ENCODE measurements at regions not wholly inside any gene's neighbourhood (a gene's known extent, or its start where the extent isn't known, plus 50 kb on each side); places are given as distances from the start of the nearest gene placed in this dataset.
"Not testable (repeated sequence)": the region's sequence is repeated elsewhere in the genome, so short reads cannot be mapped to it uniquely, and the experiment has no call there.

- H3K9me3 Mint-ChIP-seq = no peaks in the 10 kb centered on the region
- H3K36me3 Mint-ChIP-seq = no peaks in the 10 kb centered on the region
- DNase-seq (ENCODE audit: low spot score in 2 of 2, unreplicated experiment in 2 of 2) = no peak
- H3K27me3 Mint-ChIP-seq (ENCODE audit: low read depth) = no peaks in the 10 kb centered on the region
- no peak overlapping the region for H3K27ac Mint-ChIP-seq
- TF ChIP-seq CTCF (IDR thresholded peaks at IDR 0.05; ENCODE audit: unreplicated experiment) = no peak
- H3K4me1 Mint-ChIP-seq = no peaks in the 10 kb centered on the region
- H3K4me3 Mint-ChIP-seq = no peak overlapping the region
Measured at GRCh38 chr5:86546582-86546981, 71.2 kb upstream of the COX7C start.

- TF ChIP-seq CTCF (IDR thresholded peaks at IDR 0.05; ENCODE audit: unreplicated experiment) = no peak
- no peaks in the 10 kb centered on the region for H3K4me1 Mint-ChIP-seq
- H3K27ac Mint-ChIP-seq = no peak overlapping the region
- DNase-seq (ENCODE audit: low spot score in 2 of 2, unreplicated experiment in 2 of 2) = no peak
- no peaks in the 10 kb centered on the region for H3K27me3 Mint-ChIP-seq (ENCODE audit: low read depth)
- no peaks in the 10 kb centered on the region for H3K36me3 Mint-ChIP-seq
- peaks cover 11% of the 10 kb centered on the region for H3K9me3 Mint-ChIP-seq
- no peak overlapping the region for H3K4me3 Mint-ChIP-seq
Measured at GRCh38 chr5:86554638-86555037, 63.1 kb upstream of the COX7C start.

- no peak for TF ChIP-seq CTCF (IDR thresholded peaks at IDR 0.05; ENCODE audit: unreplicated experiment)
- Mint-ChIP-seq H3K36me3 (no peaks in the 10 kb centered on the region), H3K4me3 (no peak overlapping the region), H3K9me3 (peaks cover 11% of the 10 kb centered on the region), H3K4me1 (no peaks in the 10 kb centered on the region), H3K27me3 (ENCODE audit: low read depth) (peaks cover 3% of the 10 kb centered on the region), H3K27ac (no peak overlapping the region)
- DNase-seq (ENCODE audit: low spot score in 2 of 2, unreplicated experiment in 2 of 2) = no peak
Measured at GRCh38 chr5:86557920-86558319, 59.8 kb upstream of the COX7C start.

- DNase-seq (ENCODE audit: low spot score in 2 of 2, unreplicated experiment in 2 of 2) = no peak
- Mint-ChIP-seq H3K27me3 (ENCODE audit: low read depth) (peaks cover 3% of the 10 kb centered on the region), H3K36me3 (no peaks in the 10 kb centered on the region), H3K4me3 (no peak overlapping the region), H3K27ac (no peak overlapping the region), H3K9me3 (peaks cover 4% of the 10 kb centered on the region), H3K4me1 (no peaks in the 10 kb centered on the region)
- TF ChIP-seq CTCF (IDR thresholded peaks at IDR 0.05; ENCODE audit: unreplicated experiment) = no peak
Measured at GRCh38 chr5:86565197-86565789, 52.4 kb upstream of the COX7C start.

DNA sequence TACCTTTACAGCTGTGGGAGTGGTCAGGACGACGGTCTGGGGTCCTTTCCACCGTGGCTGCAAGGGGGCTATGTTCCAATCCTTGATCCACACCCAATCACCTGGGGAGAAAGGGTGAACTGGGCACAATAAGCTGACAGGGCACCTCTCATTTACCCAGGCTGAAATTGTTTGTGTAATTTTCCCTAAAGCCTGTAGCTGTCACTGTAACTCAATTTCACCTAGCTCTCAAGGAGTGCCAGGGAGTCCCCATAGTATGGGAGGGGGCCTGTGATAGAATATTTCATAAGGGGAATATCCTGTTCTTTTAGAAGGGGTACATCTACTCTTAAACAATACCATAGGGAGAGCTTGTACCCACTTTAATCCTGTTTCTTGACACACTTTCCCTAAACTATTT, 51.7 kb upstream of the COX7C start:
- H3K9me3 Mint-ChIP-seq; H3K27ac Mint-ChIP-seq; H3K27me3 Mint-ChIP-seq (ENCODE audit: low read depth); H3K4me1 Mint-ChIP-seq; H3K36me3 Mint-ChIP-seq; H3K4me3 Mint-ChIP-seq; DNase-seq (ENCODE audit: low spot score in 2 of 2, unreplicated experiment in 2 of 2): not testable (repeated sequence)

All from mesothelial cell of epicardium (in vitro differentiated cells).